Parathyroid adenoma (tissue), 2 donors: ENCODE measurements at regions not wholly inside any gene's neighbourhood (a gene's known extent, or its start where the extent isn't known, plus 50 kb on each side); places are given as distances from the start of the nearest gene placed in this dataset.

Experiments used
- H2AFZ ChIP-seq: fragments of 300-600 bp; sonication (generic); one replicate; pipeline ENCODE4 v1.7.0; 2017; ENCODE audit warnings: antibody characterized with exemption, mild to moderate bottlenecking
- H3K27ac ChIP-seq: fragments of 300-600 bp; sonication (generic); one replicate; pipeline ENCODE4 v1.7.0; 2017
- H3K27me3 ChIP-seq: fragments of 300-600 bp; sonication (generic); one replicate; pipeline ENCODE4 v1.7.0; 2017; ENCODE audit warnings: low read length; ENCODE audit not compliant: control insufficient read depth, insufficient read depth
- H3K36me3 ChIP-seq: fragments of 300-600 bp; sonication (generic); one replicate; pipeline ENCODE4 v1.7.0; 2017; ENCODE audit warnings: low read length; ENCODE audit not compliant: control insufficient read depth, insufficient read depth
- H3K4me1 ChIP-seq: fragments of 300-600 bp; sonication (generic); one replicate; pipeline ENCODE4 v1.7.0; 2017; ENCODE audit warnings: control low read depth
- H3K4me2 ChIP-seq: fragments of 300-600 bp; sonication (generic); one replicate; pipeline ENCODE4 v1.7.0; 2017; ENCODE audit warnings: low read length
- H3K4me3 ChIP-seq: fragments of 300-600 bp; sonication (generic); one replicate; pipeline ENCODE4 v1.7.0; 2017; ENCODE audit warnings: low read depth, low read length
- H3K79me2 ChIP-seq: fragments of 300-600 bp; sonication (generic); one replicate; pipeline ENCODE4 v1.7.0; 2017; ENCODE audit warnings: control low read depth
- H3K9ac ChIP-seq: fragments of 300-600 bp; sonication (generic); one replicate; pipeline ENCODE4 v1.7.0; 2017; ENCODE audit warnings: mild to moderate bottlenecking
- H3K9me3 ChIP-seq: fragments of 300-600 bp; sonication (generic); one replicate; pipeline ENCODE4 v1.7.0; 2017; ENCODE audit warnings: low read length; ENCODE audit not compliant: control insufficient read depth
- CTCF ChIP-seq: fragments of 300-600 bp; sonication (generic); IDR thresholded peaks from one replicate; pipeline ENCODE4 v1.7.0; 2017; ENCODE audit warnings: antibody characterized with exemption, mild to moderate bottlenecking
- donor health status: primary hyperparathyroidism.

- no peak overlapping the region for H2AFZ ChIP-seq
These were observed 1432.1 kb upstream of the CDH2 start for GRCh38 chr18:29608982-29609381.

GRCh38 chr18:29605365-29605764 lies 1428.4 kb upstream of the CDH2 start:
- no peaks in the 10 kb centered on the region for H3K9me3 ChIP-seq
- H3K79me2 ChIP-seq: no peaks in the 10 kb centered on the region
- H2AFZ ChIP-seq: no peak overlapping the region
- H3K4me2 ChIP-seq: no peak overlapping the region
- no peak for TF ChIP-seq CTCF
- H3K4me3 ChIP-seq: no peak overlapping the region
- no peaks in the 10 kb centered on the region for H3K4me1 ChIP-seq
- no peaks in the 10 kb centered on the region for H3K36me3 ChIP-seq
- no peak overlapping the region for H3K27ac ChIP-seq
- no peaks in the 10 kb centered on the region for H3K27me3 ChIP-seq
- H3K9ac ChIP-seq: no peak overlapping the region

More at GRCh38 chr18:29608982-29609381, 1432.1 kb upstream of the CDH2 start:
- Histone ChIP-seq H3K27ac (no peak overlapping the region), H3K36me3 (no peaks in the 10 kb centered on the region), H3K4me1 (no peaks in the 10 kb centered on the region), H3K4me2 (no peak overlapping the region), H3K9me3 (no peaks in the 10 kb centered on the region), H3K4me3 (no peak overlapping the region), H3K9ac (no peak overlapping the region), H3K27me3 (no peaks in the 10 kb centered on the region), H3K79me2 (no peaks in the 10 kb centered on the region)
- TF ChIP-seq CTCF: no peak

GRCh38 chr18:29596959-29597358 lies 1420.0 kb upstream of the CDH2 start:
- Histone ChIP-seq H3K79me2 (no peaks in the 10 kb centered on the region), H3K4me2 (no peak overlapping the region), H3K36me3 (no peaks in the 10 kb centered on the region), H3K4me3 (no peak overlapping the region), H2AFZ (no peak overlapping the region), H3K4me1 (no peaks in the 10 kb centered on the region), H3K27ac (no peak overlapping the region), H3K9me3 (no peaks in the 10 kb centered on the region), H3K27me3 (no peaks in the 10 kb centered on the region), H3K9ac (no peak overlapping the region)
- TF ChIP-seq CTCF: no peak

GRCh38 chr18:29594493-29594892 lies 1417.6 kb upstream of the CDH2 start:
- no peaks in the 10 kb centered on the region for H3K4me1 ChIP-seq
- no peaks in the 10 kb centered on the region for H3K9me3 ChIP-seq
- no peak for TF ChIP-seq CTCF
- no peaks in the 10 kb centered on the region for H3K27me3 ChIP-seq
- no peak overlapping the region for H3K4me3 ChIP-seq
- H3K4me2 ChIP-seq: no peak overlapping the region
- no peaks in the 10 kb centered on the region for H3K36me3 ChIP-seq
- no peaks in the 10 kb centered on the region for H3K79me2 ChIP-seq
- no peak overlapping the region for H3K9ac ChIP-seq
- no peak overlapping the region for H2AFZ ChIP-seq
- H3K27ac ChIP-seq: no peak overlapping the region

GRCh38 chr18:29588446-29589100 lies 1411.6 kb upstream of the CDH2 start:
- H3K4me3 ChIP-seq: no peak overlapping the region
- no peaks in the 10 kb centered on the region for H3K27me3 ChIP-seq
- no peak overlapping the region for H3K9ac ChIP-seq
- H3K27ac ChIP-seq: no peak overlapping the region
- TF ChIP-seq CTCF: no peak
- no peak overlapping the region for H2AFZ ChIP-seq
- no peaks in the 10 kb centered on the region for H3K36me3 ChIP-seq
- no peaks in the 10 kb centered on the region for H3K9me3 ChIP-seq
- no peak overlapping the region for H3K4me2 ChIP-seq
- H3K4me1 ChIP-seq: no peaks in the 10 kb centered on the region
- H3K79me2 ChIP-seq: no peaks in the 10 kb centered on the region
